Keratinocyte (primary cell): ENCODE measurements at regions not wholly inside any gene's neighbourhood (a gene's known extent, or its start where the extent isn't known, plus 50 kb on each side); places are given as distances from the start of the nearest gene placed in this dataset.

Experiments used
- DNase-seq: peaks from one replicate; pipeline ENCODE4 v3.0.0-alpha.2; 2011; ENCODE audit warnings: low read depth, missing footprints, low spot score
- FAIRE-seq: peaks from 2 replicates; lab custom pipeline; 2011; peaks lifted over from hg19 to GRCh38; lab: Jason Lieb, UNC
- H2AFZ ChIP-seq: 2 replicates; pipeline ENCODE4 v1.6.0; 2012; ENCODE audit warnings: low read length, control low read depth, inconsistent platforms; ENCODE audit not compliant: control insufficient read depth
- H3K27ac ChIP-seq: 2 replicates; pipeline ENCODE4 v1.5.1; 2011; ENCODE audit warnings: low read length; ENCODE audit not compliant: control insufficient read depth, insufficient read depth
- H3K27me3 ChIP-seq: 3 replicates; pipeline ENCODE4 v1.6.0; 2011; ENCODE audit warnings: low read length; ENCODE audit not compliant: control insufficient read depth, insufficient read depth; ENCODE audit errors: extremely low read depth
- H3K36me3 ChIP-seq, 2 experiments: 2 replicates in 1 of 2; 3 replicates in 1 of 2; pipeline ENCODE4 v1.5.1; 2011; ENCODE audit warnings: low read length in 2 of 2, mild to moderate bottlenecking in 1 of 2; ENCODE audit not compliant: control insufficient read depth in 2 of 2, insufficient read depth in 2 of 2; ENCODE audit errors: extremely low read depth in 1 of 2
- H3K4me1 ChIP-seq: 3 replicates; pipeline ENCODE4 v1.5.1; 2011; ENCODE audit warnings: low read length; ENCODE audit not compliant: control insufficient read depth, insufficient read depth; ENCODE audit errors: extremely low read depth
- H3K4me2 ChIP-seq: 3 replicates; pipeline ENCODE4 v1.6.0; 2011; ENCODE audit warnings: low read depth, low read length; ENCODE audit not compliant: control insufficient read depth, insufficient read depth; ENCODE audit errors: extremely low read depth
- H3K4me3 ChIP-seq, 3 experiments: fragments of 200-600 bp in 1 of 3; sonication (generic) in 1 of 3; 2 replicates in 2 of 3; 3 replicates in 1 of 3; pipeline ENCODE4 v1.5.1; 2011 to 2016; ENCODE audit warnings: low read length in 3 of 3, mild to moderate bottlenecking in 3 of 3, control low read depth in 2 of 3, inconsistent platforms in 1 of 3, low read depth in 1 of 3, mixed read lengths in 1 of 3, mixed run types in 1 of 3, moderate library complexity in 1 of 3; ENCODE audit not compliant: control insufficient read depth in 2 of 3, insufficient read depth in 2 of 3; ENCODE audit errors: extremely low read depth in 1 of 3
- H3K79me2 ChIP-seq: 2 replicates; pipeline ENCODE4 v1.6.0; 2012; ENCODE audit warnings: low read length; ENCODE audit not compliant: control insufficient read depth, insufficient read depth
- H3K9ac ChIP-seq: 3 replicates; pipeline ENCODE4 v1.6.0; 2011; ENCODE audit warnings: low read length; ENCODE audit not compliant: control insufficient read depth, insufficient read depth; ENCODE audit errors: extremely low read depth
- H3K9me1 ChIP-seq: 3 replicates; pipeline ENCODE4 v1.6.0; 2011; ENCODE audit warnings: low read length; ENCODE audit not compliant: control insufficient read depth, insufficient read depth; ENCODE audit errors: extremely low read depth
- H3K9me3 ChIP-seq: 2 replicates; pipeline ENCODE4 v1.5.1; 2012; ENCODE audit warnings: low read depth, low read length; ENCODE audit not compliant: control insufficient read depth
- H4K20me1 ChIP-seq: 3 replicates; pipeline ENCODE4 v1.6.0; 2011; ENCODE audit warnings: low read length; ENCODE audit not compliant: control insufficient read depth, insufficient read depth; ENCODE audit errors: extremely low read depth
- EZH2 ChIP-seq: IDR thresholded peaks from one replicate; pipeline ENCODE4 v1.6.1; 2012; ENCODE audit warnings: inconsistent platforms, mild to moderate bottlenecking, low read length, moderate library complexity
- dilution Hi-C: fragments of 300-500 bp; cut with MboI; formaldehyde crosslinking; loops from one replicate; pipeline ENCODE4 v1.7.0; 2020; ENCODE audit warnings: low sequenced_read_pairs; ENCODE audit not compliant: extremely low pct_ligation_motif_present
- TF ChIP-seq, protein P1 (sequence below), 3 experiments: IDR thresholded peaks in 1 of 3; conservative IDR thresholded peaks in 1 of 3; optimal IDR thresholded peaks in 1 of 3; 2 replicates in 2 of 3; 3 replicates in 1 of 3; pipeline versions ENCODE3 to v1.5.1; 2011; ENCODE audit warnings: low read length in 3 of 3, mild to moderate bottlenecking in 3 of 3, moderate library complexity in 2 of 3, control low read depth in 1 of 3, inconsistent platforms in 1 of 3; ENCODE audit not compliant: insufficient read depth in 2 of 3; ENCODE audit errors: extremely low read depth in 1 of 3

DNA sequence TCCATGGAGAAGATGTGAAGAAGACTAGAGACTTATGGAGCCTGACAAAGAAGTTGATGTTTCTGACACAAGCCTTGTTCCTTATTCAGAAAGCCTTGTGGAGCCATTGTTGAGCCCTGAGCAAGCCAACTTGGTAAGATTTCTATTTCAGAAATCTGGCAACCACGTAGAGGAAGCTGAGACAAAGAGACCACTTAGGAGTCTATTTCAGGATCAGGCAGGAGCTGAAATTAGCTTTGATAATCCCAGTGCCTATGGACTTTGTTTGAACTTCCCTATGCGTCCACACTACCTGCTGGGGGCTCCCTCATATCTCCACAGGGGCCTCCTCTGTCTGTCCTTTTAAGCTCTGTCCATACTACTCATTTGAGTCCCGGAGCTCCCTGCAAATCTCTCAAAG lies 540.0 kb upstream of the GOT2 start:
- dilution Hi-C loops, result no loop called here

DNA sequence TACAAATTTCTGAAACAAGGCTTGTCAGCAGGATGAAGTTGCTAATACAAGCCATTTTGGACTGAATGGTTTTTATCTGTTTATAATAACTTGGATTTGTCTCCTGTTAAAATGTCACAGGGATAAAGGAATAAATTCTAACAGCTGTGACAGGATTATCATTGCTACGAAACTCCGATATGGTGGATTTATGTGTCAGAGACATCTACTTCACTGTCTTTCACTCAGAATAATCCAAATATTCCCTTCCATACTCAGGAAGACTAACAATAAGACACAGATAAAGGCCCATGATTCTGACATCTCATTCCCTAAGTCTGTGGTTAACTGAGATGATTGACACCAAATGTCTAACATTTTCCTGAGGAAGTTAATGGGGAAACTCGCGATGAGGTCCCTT lies 529.8 kb upstream of the GOT2 start:
- Histone ChIP-seq H3K4me2 (no peak overlapping the region), H2AFZ (no peak overlapping the region), H3K4me3 (no peak overlapping the region), H3K9me1 (no peaks in the 10 kb centered on the region), H3K27me3 (no peaks in the 10 kb centered on the region), H3K79me2 (no peaks in the 10 kb centered on the region), H3K4me1 (no peaks in the 10 kb centered on the region), H3K9ac (no peak overlapping the region), H3K9me3 (no peaks in the 10 kb centered on the region), H3K36me3 (no peaks in the 10 kb centered on the region), H3K27ac (no peak overlapping the region), H4K20me1 (no peaks in the 10 kb centered on the region)
- TF ChIP-seq EZH2, result no peak
- TF ChIP-seq, protein P1, sequence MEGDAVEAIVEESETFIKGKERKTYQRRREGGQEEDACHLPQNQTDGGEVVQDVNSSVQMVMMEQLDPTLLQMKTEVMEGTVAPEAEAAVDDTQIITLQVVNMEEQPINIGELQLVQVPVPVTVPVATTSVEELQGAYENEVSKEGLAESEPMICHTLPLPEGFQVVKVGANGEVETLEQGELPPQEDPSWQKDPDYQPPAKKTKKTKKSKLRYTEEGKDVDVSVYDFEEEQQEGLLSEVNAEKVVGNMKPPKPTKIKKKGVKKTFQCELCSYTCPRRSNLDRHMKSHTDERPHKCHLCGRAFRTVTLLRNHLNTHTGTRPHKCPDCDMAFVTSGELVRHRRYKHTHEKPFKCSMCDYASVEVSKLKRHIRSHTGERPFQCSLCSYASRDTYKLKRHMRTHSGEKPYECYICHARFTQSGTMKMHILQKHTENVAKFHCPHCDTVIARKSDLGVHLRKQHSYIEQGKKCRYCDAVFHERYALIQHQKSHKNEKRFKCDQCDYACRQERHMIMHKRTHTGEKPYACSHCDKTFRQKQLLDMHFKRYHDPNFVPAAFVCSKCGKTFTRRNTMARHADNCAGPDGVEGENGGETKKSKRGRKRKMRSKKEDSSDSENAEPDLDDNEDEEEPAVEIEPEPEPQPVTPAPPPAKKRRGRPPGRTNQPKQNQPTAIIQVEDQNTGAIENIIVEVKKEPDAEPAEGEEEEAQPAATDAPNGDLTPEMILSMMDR (optimal IDR thresholded peaks at IDR 0.05 in 1 of 3, IDR thresholded peaks at IDR 0.05 in 1 of 3, conservative IDR thresholded peaks at IDR 0.05 in 1 of 3; ENCODE audit: extremely low read depth in 1 of 3, insufficient read depth in 2 of 3, low read length in 3 of 3), result no peak
- DNase-seq (no peak), FAIRE-seq (no peak)
- dilution Hi-C loops, result no loop called here

More for the DNA sequence above, 540.0 kb upstream of the GOT2 start:
- DNase-seq (no peak), FAIRE-seq (no peak)
- Histone ChIP-seq H3K9ac (no peak overlapping the region), H3K27me3 (no peaks in the 10 kb centered on the region), H3K4me3 (no peak overlapping the region), H3K9me1 (no peaks in the 10 kb centered on the region), H3K4me1 (no peaks in the 10 kb centered on the region), H2AFZ (no peak overlapping the region), H3K79me2 (no peaks in the 10 kb centered on the region), H3K4me2 (no peak overlapping the region), H3K9me3 (peaks cover 2% of the 10 kb centered on the region), H4K20me1 (no peaks in the 10 kb centered on the region), H3K27ac (no peak overlapping the region), H3K36me3 (no peaks in the 10 kb centered on the region)
- TF ChIP-seq, protein P1 (optimal IDR thresholded peaks at IDR 0.05 in 1 of 3, IDR thresholded peaks at IDR 0.05 in 1 of 3, conservative IDR thresholded peaks at IDR 0.05 in 1 of 3; ENCODE audit: extremely low read depth in 1 of 3, insufficient read depth in 2 of 3, low read length in 3 of 3), result no peak
- no peak for TF ChIP-seq EZH2
